ENCODE measurements at regions not wholly inside any gene's neighbourhood (a gene's known extent, or its start where the extent isn't known, plus 50 kb on each side); places are given as distances from the start of the nearest gene placed in this dataset.

DNA sequence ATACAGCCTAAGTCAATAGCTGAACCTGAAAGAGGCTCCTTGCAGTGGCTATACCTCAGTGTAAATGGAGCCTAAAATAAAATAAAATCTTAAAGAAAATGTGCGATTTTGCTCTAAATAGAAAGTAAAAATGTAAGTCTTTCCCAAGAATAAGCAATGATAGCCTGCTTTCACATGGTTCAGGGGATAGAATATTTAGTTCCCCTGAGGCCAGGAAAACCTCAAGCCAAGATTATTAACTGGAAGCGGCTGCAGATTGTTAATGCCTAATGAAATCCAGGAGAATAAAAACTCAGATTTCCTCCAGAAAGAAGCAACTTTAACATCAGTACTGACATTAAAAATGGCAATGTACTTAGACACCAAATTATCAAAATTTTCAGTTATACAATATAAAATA, 463.7 kb downstream of the CYLC2 start:
- no peak for DNase-seq (ENCODE audit: low read depth)
- no peak overlapping the region for H3K4me3 ChIP-seq (ENCODE audit: low read depth, low read length)
- no peak for FAIRE-seq
- H3K27me3 ChIP-seq (ENCODE audit: control insufficient read depth, insufficient read depth, low read length) = no peaks in the 10 kb centered on the region
- H3K36me3 ChIP-seq (ENCODE audit: control insufficient read depth, insufficient read depth, low read length) = no peaks in the 10 kb centered on the region
- TF ChIP-seq, protein P1, sequence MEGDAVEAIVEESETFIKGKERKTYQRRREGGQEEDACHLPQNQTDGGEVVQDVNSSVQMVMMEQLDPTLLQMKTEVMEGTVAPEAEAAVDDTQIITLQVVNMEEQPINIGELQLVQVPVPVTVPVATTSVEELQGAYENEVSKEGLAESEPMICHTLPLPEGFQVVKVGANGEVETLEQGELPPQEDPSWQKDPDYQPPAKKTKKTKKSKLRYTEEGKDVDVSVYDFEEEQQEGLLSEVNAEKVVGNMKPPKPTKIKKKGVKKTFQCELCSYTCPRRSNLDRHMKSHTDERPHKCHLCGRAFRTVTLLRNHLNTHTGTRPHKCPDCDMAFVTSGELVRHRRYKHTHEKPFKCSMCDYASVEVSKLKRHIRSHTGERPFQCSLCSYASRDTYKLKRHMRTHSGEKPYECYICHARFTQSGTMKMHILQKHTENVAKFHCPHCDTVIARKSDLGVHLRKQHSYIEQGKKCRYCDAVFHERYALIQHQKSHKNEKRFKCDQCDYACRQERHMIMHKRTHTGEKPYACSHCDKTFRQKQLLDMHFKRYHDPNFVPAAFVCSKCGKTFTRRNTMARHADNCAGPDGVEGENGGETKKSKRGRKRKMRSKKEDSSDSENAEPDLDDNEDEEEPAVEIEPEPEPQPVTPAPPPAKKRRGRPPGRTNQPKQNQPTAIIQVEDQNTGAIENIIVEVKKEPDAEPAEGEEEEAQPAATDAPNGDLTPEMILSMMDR (IDR thresholded peaks at IDR 0.05; ENCODE audit: insufficient read depth, low read length, severe bottlenecking) = no peak

DNA sequence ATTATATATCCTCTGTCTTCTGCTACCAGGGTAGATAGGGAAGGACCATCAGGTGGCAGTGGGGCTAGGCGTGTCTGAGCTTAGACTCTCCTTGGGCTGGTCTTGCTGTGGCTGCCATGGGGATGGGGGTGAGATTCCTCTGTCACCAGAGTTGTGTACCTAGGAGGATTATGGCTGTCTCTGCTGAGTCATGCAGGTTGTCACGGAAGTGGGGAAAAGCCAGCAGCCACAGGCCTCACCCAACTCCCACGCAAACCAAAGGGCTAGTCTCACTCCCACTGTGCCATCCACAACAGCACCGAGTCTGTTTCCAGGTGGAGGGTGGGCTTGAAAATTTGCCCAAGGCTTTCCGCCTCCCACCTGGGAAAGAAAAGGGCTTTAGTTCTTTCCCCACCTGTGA, 476.1 kb downstream of the CYLC2 start:
- no peak overlapping the region for H3K4me3 ChIP-seq (ENCODE audit: low read depth, low read length)
- H3K27me3 ChIP-seq (ENCODE audit: control insufficient read depth, insufficient read depth, low read length) = no peaks in the 10 kb centered on the region
- no peak for FAIRE-seq
- no peak for DNase-seq (ENCODE audit: low read depth)
- no peaks in the 10 kb centered on the region for H3K36me3 ChIP-seq (ENCODE audit: control insufficient read depth, insufficient read depth, low read length)
- TF ChIP-seq, protein P1 (IDR thresholded peaks at IDR 0.05; ENCODE audit: insufficient read depth, low read length, severe bottlenecking) = no peak

DNA sequence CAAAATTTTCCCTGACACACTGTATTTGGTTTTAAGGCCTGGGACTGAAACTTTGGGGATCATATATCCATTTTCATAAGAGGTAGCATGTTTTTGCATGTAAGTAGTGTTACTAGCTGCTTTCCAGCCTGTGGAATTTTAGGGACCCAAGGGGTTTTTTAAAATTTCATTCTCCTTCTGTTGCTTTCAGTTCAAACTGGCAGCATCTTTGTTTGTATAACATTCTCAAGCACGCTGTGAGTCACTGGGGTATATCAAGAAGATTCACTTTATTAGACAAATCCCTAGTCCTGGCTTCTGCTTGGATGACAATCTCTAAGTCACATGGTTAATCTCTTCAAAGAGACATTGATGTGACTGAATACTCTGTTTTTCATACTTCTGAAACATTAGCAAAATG, 479.0 kb downstream of the CYLC2 start:
- TF ChIP-seq, protein P1 (IDR thresholded peaks at IDR 0.05; ENCODE audit: insufficient read depth, low read length, severe bottlenecking) = no peak
- no peak for FAIRE-seq
- Histone ChIP-seq H3K27me3 (ENCODE audit: control insufficient read depth, insufficient read depth, low read length) (no peaks in the 10 kb centered on the region), H3K4me3 (ENCODE audit: low read depth, low read length) (no peak overlapping the region), H3K36me3 (ENCODE audit: control insufficient read depth, insufficient read depth, low read length) (no peaks in the 10 kb centered on the region)
- DNase-seq (ENCODE audit: low read depth) = no peak

DNA sequence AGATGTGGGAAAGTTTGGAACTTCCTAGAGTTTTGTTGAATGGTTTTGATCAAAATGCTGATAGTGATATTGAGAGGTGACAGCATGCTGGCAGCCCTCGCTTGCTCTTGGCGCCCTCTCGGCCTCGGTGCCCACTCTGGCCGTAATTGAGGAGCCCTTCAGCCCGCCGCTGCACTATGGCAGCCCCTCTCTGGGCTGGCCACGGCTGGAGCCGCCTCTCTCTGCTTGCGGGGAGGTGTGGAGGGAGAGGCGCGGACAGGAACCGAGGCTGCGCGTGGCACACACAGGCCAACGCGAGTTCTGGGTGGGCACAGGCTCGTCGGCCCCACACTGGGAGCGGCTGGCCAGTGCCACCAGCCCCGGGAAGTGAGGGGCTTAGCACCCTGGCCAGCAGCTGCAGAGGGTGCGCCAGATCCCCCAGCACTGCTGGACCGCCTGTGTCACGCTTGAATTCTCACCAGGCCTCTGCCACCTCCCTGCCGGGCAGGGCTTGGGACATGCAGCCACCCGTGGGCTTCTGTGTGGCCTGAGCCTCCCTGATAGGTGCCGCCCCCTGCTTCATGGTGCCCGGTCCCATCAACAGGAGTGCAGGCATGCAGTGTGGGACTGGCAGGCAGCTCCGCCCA, 488.5 kb downstream of the CYLC2 start:
- FAIRE-seq (no peak), DNase-seq (ENCODE audit: low read depth) (no peak)
- Histone ChIP-seq H3K27me3 (ENCODE audit: control insufficient read depth, insufficient read depth, low read length) (no peaks in the 10 kb centered on the region), H3K36me3 (ENCODE audit: control insufficient read depth, insufficient read depth, low read length) (no peaks in the 10 kb centered on the region), H3K4me3 (ENCODE audit: low read depth, low read length) (no peak overlapping the region)
- TF ChIP-seq, protein P1 (IDR thresholded peaks at IDR 0.05; ENCODE audit: insufficient read depth, low read length, severe bottlenecking) = no peak

DNA sequence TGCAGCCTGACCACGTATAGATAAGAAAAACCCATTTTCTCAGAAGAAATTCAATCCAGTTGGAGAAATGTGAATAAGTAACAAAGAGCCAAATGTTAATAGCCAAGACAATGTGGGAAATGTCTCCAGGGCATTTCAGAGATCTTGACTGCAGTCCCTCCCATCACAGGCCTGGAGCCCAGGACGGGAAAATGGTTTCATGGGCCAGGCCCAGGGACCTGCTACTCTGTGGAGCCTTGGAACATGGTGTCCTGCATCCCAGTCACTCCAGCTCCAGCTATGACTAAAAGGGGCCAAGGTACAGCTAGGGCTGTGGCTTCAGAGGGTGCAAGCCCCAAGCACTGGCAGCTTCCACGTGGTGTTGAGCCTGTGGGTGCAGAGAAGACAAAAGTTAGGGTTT, 490.0 kb downstream of the CYLC2 start:
- H3K27me3 ChIP-seq (ENCODE audit: control insufficient read depth, insufficient read depth, low read length) = no peaks in the 10 kb centered on the region
- H3K36me3 ChIP-seq (ENCODE audit: control insufficient read depth, insufficient read depth, low read length) = no peaks in the 10 kb centered on the region
- DNase-seq (ENCODE audit: low read depth) = no peak
- FAIRE-seq = peak; percentile 47
- TF ChIP-seq, protein P1 (IDR thresholded peaks at IDR 0.05; ENCODE audit: insufficient read depth, low read length, severe bottlenecking) = no peak
- H3K4me3 ChIP-seq (ENCODE audit: low read depth, low read length) = no peak overlapping the region

DNA sequence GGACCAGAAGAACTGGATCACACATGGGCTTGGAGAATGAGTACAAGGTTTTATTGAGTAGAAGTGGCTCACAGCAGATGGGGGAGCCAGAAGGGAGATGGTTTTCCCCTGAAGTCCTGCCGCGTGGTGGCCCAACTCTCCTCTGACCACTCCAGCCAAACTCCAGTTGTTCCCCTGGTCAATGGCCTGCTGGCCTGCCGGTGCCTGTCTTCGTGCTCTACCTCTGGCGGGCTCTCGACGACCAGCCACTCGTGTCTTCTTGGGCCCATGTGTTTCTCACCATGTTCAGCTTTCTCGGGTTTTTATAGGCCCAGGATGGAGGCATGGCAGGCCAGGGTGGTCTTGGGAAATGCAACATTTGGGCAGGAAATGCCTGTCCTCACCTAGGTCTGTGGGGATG, 519.6 kb downstream of the CYLC2 start:
- H3K36me3 ChIP-seq (ENCODE audit: control insufficient read depth, insufficient read depth, low read length) = no peaks in the 10 kb centered on the region
- no peak for DNase-seq (ENCODE audit: low read depth)
- no peak overlapping the region for H3K4me3 ChIP-seq (ENCODE audit: low read depth, low read length)
- FAIRE-seq = no peak
- H3K27me3 ChIP-seq (ENCODE audit: control insufficient read depth, insufficient read depth, low read length) = no peaks in the 10 kb centered on the region
- TF ChIP-seq, protein P1 (IDR thresholded peaks at IDR 0.05; ENCODE audit: insufficient read depth, low read length, severe bottlenecking) = no peak

Data from bronchial epithelial cell (primary cell).